GM21529 (cell line): ENCODE measurements at regions not wholly inside any gene's neighbourhood (a gene's known extent, or its start where the extent isn't known, plus 50 kb on each side); places are given as distances from the start of the nearest gene placed in this dataset.

Source experiments
- ATAC-seq: cut with Tn5 transposase; IDR thresholded peaks from one replicate; pipeline ENCODE4 v1.9.1; 2021; ENCODE audit not compliant: unreplicated experiment

GRCh38 chr1:53378061-53378460, 50.2 kb upstream of the LRP8 start:
- ATAC-seq = no peak

- ATAC-seq = no peak
Measured at GRCh38 chr1:53378932-53379661, 51.2 kb upstream of the LRP8 start.

DNA sequence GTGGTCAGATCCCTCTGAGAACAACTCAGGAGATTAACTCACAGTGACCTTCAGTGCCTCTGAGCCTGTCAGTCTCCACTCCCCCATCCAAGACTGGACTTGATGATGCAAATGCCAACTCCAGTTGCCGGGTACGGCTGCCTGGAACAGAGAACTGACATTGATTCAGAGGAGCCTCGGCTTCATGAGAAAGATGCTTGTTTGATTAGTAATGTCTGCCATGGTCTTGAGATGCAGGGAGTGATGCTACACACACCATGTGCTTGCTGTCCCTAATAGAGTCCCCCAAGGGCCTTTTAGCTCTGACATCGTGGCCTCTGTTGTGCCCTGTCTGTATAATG, 51.8 kb upstream of the LRP8 start:
- no peak for ATAC-seq

DNA sequence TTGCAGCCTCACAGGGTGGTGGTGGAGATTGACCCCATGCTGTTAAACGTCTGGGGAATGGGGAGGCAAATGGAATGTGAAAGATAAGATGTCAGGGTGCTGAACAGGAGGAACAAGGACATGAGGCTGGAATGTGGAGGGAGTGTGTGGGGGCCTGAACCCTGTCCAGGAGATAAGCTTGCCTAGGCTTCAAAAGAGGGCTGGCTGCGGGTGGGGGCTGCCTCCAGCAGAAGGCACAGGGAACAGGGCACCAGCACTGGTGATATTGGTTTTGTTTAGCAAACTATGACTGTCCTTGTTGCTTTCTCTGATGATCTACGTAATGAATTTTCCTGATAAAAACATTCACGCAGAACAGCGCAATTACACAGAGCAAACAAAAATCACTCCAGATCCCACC, 52.4 kb upstream of the LRP8 start:
- ATAC-seq = no peak

DNA sequence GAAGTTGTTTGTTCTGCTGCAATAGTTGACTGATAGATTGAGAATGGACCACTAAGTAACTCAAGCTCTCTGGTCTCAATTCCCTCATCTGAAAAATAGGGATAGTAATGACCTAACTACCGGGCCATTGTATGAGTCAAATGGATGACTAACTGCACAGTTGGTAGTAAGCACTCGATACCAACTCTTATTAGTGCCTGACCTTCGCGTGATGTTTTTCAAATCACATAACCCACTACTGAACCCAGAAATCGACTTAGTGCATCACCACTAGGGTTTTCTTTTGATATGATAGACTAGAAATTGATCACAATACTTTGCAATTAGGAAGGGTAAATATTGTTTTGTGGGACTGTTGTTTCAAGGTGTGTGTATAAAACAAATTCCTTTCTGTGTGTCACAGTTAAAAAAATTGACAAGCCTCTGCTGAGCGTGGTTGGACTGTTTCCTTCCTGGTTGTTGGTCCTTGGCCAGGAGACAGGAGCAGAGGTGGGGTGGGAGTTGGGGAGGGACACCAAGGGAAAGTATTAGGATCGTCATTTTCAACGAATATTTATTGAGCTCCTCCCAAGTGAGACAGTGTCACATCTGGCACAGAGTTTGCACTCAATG, 54.0 kb upstream of the LRP8 start:
- ATAC-seq = no peak

- no peak for ATAC-seq
Measured at GRCh38 chr1:53383136-53383870, 55.4 kb upstream of the LRP8 start.

DNA sequence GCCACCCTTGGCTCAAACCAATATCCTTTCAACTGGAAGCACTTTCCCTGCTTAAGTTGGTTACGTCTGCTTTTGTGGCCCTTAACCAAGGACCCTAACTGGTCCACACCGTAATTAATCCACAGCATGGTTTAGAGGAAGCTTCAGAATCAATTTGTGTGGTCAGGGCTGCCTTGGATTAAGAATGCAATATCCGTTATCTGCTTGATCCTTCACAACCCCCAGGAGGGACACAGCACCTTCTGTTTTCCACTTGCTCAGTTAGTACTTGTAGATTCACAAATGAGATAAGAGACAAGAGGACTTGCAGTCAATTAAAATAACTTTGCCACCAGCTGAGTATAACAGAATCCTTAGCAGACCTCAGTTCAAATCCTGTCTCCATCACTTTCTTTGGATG, 56.9 kb upstream of the LRP8 start:
- ATAC-seq = no peak

DNA sequence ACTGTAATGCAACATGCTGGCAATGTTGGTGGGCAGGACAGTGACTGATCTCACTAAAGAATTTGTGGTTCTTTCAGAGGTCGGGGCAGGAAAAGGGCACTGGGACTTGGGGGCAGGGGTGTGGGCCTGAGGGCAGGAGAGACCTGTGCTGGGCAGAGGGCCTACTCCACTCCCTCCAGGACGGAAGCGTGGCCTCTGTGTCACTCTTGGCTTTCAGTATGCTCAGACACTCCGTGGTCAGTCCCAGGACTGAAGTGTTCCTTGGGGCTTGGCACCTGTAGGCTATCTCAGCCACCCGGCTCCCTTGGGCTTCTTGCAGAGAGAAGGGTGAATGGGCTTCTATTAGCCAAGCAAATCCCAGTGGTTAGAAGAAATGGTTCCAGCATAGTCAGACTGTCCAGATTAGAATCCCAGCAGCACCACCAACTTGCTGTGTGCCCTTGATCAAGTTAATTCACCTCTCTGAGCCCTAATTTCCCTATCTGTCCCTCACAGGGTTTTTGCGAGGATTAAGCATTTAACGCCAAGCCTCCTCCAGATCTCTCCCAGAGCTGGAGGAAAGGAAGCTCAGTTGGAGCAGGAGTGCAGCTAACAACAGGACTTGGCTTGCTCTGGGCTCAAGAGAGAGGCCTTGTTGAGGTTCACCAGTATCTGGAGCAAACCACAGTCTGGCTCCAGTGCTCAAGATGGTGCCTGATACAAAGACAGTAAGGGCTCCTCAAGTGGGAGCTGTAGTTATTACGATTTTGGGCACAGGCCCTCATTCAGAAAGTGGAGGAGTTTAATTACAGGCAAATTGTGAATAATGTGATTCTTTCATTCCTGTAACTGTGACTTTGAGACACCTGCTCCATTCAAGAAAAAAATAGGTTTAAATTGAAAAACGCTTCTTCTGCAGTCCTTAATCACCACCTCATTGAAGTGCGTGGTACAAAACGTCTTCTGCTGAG, 57.7 kb upstream of the LRP8 start:
- ATAC-seq = no peak

DNA sequence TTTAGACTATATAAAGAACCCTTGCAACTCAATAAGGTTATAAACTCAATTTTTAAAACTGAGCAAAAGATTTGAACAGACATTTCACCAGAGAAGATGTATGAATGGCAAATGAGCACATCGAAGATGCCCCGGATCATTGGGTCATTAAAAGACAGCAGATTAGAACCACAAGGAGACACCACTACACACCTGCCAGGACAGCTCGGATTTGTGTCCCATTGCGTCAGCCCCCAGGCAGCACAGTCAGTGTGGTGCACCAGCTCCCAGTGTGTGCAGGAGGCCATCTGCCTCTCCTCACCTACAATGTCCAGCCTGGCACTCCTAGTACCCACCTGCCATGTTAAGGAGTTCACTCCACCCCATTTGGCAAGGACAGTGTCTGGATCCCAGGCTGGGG, 61.1 kb upstream of the LRP8 start:
- no peak for ATAC-seq

DNA sequence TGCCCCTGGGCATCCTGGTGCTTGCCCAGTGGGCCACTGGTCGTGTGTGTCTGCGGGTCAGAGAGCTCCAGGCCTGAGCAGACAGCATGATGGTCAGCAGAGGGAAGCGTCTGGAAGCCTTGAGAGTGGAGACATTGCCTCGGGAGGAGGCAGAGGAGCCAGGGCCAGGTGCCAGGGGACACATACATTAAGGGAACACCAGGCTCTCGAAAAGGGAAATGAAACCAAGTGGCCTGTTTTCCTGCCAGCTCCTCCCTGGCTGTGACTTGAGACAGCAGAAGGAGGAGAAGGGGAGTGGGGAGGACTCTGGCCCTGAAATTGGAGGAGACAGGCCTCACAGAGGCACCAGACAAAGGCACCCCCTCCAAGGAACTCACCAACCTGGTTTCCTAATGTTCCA, 62.4 kb upstream of the LRP8 start:
- no peak for ATAC-seq

- ATAC-seq = no peak
Measured at GRCh38 chr1:53390736-53391135, 62.9 kb upstream of the LRP8 start.

GRCh38 chr1:53391296-53391695, 63.4 kb upstream of the LRP8 start:
- ATAC-seq = no peak

DNA sequence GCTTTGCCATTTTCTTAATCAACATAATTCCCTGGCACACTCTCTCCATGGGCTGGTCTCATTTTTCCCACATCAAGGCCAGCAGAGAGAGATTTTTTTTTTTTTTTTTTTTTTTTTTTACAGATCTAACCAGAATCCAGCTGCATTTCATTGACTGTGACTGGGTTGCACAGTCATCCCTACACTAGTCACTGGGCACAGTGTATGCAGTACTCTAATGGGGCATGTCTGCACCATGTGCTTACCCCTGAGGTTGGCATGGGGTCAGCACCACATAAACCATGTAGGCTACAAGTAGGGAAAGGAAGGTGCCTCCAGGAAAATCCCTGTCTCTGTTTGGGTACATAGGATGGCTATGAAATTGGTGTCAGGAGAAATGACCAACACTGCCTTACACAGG, 64.1 kb upstream of the LRP8 start:
- ATAC-seq = no peak

DNA sequence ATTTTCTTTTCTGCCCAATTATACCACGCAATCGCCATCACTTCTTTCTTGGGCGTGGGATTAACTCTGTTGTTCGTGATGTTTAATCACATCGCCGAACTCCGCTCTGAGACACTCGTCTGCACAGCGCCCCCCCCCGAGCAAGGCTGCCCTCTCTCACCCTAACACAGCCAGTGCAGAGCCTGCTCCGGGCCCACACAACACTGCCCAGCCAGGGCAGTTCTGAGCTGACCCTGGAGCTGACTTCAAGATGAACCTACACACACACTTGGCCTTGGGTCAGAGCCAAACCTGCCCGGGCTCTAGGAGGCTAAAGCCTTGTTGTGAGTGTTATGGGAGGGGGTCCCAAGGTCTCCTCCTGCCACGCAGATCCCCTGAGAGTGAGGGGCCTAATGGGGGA, 64.6 kb upstream of the LRP8 start:
- ATAC-seq = no peak

GRCh38 chr1:53393325-53393792, 65.5 kb upstream of the LRP8 start:
- ATAC-seq = peak; percentile 69

- no peak for ATAC-seq
Measured at GRCh38 chr1:53394306-53394705, 64.9 kb upstream of the DMRTB1 start.

GRCh38 chr1:53395671-53396215, 63.5 kb upstream of the DMRTB1 start:
- no peak for ATAC-seq

DNA sequence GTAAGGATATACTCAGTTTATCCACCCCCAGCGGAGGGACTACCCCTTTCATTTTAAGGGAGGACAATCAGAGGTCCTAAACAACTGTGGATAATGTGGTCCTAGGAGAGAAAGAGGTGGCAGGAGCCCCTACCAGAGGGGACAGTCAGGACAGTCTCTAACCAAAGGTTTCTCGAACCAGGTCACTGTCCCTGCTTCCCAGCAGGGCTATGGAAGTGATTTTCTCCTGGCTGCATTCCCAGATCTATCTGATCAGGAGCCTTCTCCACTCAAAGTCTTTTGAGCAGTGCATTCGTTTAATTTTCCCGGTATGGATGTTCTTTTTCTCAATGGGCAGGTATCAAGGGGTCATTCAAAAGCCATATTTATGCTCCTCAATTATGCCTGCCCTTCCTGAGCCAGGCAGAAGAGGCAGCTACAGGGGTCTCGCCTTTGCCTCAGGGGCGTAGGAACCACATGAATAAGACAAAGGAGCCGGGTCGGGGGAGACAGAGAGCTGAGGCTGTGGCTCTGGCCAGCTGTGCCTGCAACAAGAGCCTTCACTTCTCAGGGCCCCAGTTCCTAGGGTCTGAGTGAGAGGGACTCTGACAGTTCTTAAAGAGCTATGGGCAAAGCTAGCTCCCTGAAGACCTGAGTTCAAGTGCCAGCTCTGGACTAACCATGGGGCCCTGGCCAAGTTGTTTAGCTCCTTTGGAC, 62.5 kb upstream of the DMRTB1 start:
- ATAC-seq = no peak

DNA sequence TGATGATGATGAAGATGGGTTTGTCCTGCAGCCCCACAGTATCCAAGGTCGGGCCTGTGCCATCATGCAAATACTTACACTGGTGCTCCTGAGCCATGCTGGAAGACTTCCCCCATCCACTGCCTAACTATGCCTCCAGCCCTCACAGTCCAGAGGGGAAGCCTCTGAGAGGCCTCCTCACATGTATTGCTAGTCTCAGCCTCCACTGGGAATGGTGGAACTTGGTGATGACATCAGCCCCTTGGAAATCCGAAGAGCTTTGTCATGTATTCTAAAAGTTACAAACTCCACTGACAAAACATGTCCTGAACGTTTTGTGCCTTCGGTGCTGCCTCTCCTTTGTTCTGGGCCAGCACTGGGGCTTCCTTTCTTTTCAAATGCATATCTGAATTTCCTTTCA, 61.1 kb upstream of the DMRTB1 start:
- no peak for ATAC-seq
